Panc1 (cell line): ENCODE measurements at regions not wholly inside any gene's neighbourhood (a gene's known extent, or its start where the extent isn't known, plus 50 kb on each side); places are given as distances from the start of the nearest gene placed in this dataset.

Experiments
- ATAC-seq: fragments of 200-7000 bp; cut with Tn5 transposase; 2 replicates; pipeline ENCODE4 v1.9.1; 2020; ENCODE audit warnings: mild to moderate bottlenecking, moderate library complexity
- BruUV-seq: library from RNA; stranded (reverse); fragments of 400-500 nt; replicated peaks from 2 replicates; lab custom pipeline; 2021; lab: Mats Ljungman, UMichigan
- CTCF ChIA-PET: fragments of 300-600 bp; sonication (Branson Sonifier 250); formaldehyde crosslinking; loops from one replicate; lab custom pipeline; 2022; ENCODE audit warnings: antibody characterized with exemption; lab: Charles Lee
- POLR2A ChIA-PET: fragments of 300-600 bp; sonication (Branson Sonifier 250); formaldehyde crosslinking; loops from one replicate; lab custom pipeline; 2022; ENCODE audit warnings: antibody characterized with exemption; lab: Charles Lee
- DNase-seq: peaks from one replicate; pipeline ENCODE4 v3.0.0-alpha.2; 2010; ENCODE audit warnings: low read depth, low spot score
- H3K27ac ChIP-seq: 2 replicates; pipeline ENCODE4 v1.5.1; 2011; ENCODE audit warnings: mild to moderate bottlenecking, low read length, inconsistent platforms
- H3K27me3 ChIP-seq: fragments of 200-500 bp; sonication (Bioruptor generic); 2 replicates; pipeline ENCODE4 v1.6.0; 2014; ENCODE audit warnings: low read length, inconsistent platforms; ENCODE audit not compliant: control insufficient read depth, insufficient read depth
- H3K36me3 ChIP-seq: fragments of 200-500 bp; sonication (Bioruptor generic); 2 replicates; pipeline ENCODE4 v1.5.1; 2014; ENCODE audit warnings: inconsistent platforms, mild to moderate bottlenecking, low read length, moderate library complexity; ENCODE audit not compliant: control insufficient read depth, insufficient read depth
- H3K4me1 ChIP-seq: 2 replicates; pipeline ENCODE4 v1.5.1; 2011; ENCODE audit warnings: inconsistent platforms, mild to moderate bottlenecking, low read length, moderate library complexity; ENCODE audit not compliant: control insufficient read depth, insufficient read depth
- H3K4me3 ChIP-seq, 2 experiments: 2 replicates each; pipeline ENCODE4 v1.5.1; 2011 to 2012; ENCODE audit warnings: low read depth in 2 of 2, low read length in 2 of 2, mild to moderate bottlenecking in 2 of 2, inconsistent platforms in 1 of 2, moderate library complexity in 1 of 2
- H3K9me3 ChIP-seq: fragments of 200-500 bp; sonication (Bioruptor generic); 2 replicates; pipeline ENCODE4 v1.5.1; 2014; ENCODE audit warnings: low read depth, mild to moderate bottlenecking, inconsistent platforms, low read length, moderate library complexity; ENCODE audit not compliant: control insufficient read depth, insufficient read depth
- CTCF ChIP-seq: fragments of 450-650 bp; IDR thresholded peaks from 2 replicates; pipeline ENCODE4 v1.5.1; 2017; ENCODE audit warnings: mild to moderate bottlenecking
- POLR2AphosphoS5 ChIP-seq: IDR thresholded peaks from 2 replicates; pipeline ENCODE4 v1.6.1; 2012; ENCODE audit warnings: mild to moderate bottlenecking, low read depth, low read length, moderate library complexity
- REST ChIP-seq, 2 experiments: IDR thresholded peaks; 2 replicates each; pipeline ENCODE4 v1.6.1; 2011 to 2012; ENCODE audit warnings: low read depth in 2 of 2, control low read depth in 1 of 2, low read length in 1 of 2, mild to moderate bottlenecking in 1 of 2, moderate library complexity in 1 of 2; ENCODE audit not compliant: insufficient read depth in 1 of 2
- SIN3A ChIP-seq: IDR thresholded peaks from 2 replicates; pipeline ENCODE4 v1.6.1; 2012; ENCODE audit warnings: low read depth, mild to moderate bottlenecking, low read length, moderate library complexity, borderline replicate concordance; ENCODE audit not compliant: insufficient read depth
- TCF7L2 ChIP-seq: IDR thresholded peaks from 2 replicates; pipeline ENCODE4 v1.6.1; 2011; ENCODE audit warnings: mild to moderate bottlenecking, low read depth, low read length, inconsistent platforms
- in situ Hi-C: cut with HindIII; loops from 2 replicates; pipeline ENCODE4 v1.10.0; 2016; ENCODE audit warnings: low sequenced_read_pairs, low pct_unique_long_range_greater_than_20kb
- intact Hi-C: fragments of 100-400 bp; cut with micrococcal nuclease; formaldehyde crosslinking; loops from one replicate; pipeline ENCODE4 v1.10.0; 2022; ENCODE audit not compliant: unreplicated experiment

GRCh38 chr14:71645656-71646055 is 286.6 kb upstream of the RGS6 start:
- peaks cover 3% of the 10 kb centered on the region; the same call in 1 of the 2 replicates for H3K9me3 ChIP-seq
- ATAC-seq: no peak
- no peaks in the 10 kb centered on the region for H3K27me3 ChIP-seq
- POLR2A ChIA-PET: no interaction called here
- CTCF ChIA-PET: no interaction called here
- no peak overlapping the region for H3K4me3 ChIP-seq
- no peaks in the 10 kb centered on the region for H3K4me1 ChIP-seq
- no peak overlapping the region for H3K27ac ChIP-seq
- BruUV-seq: no TSS peak
- H3K36me3 ChIP-seq: no peaks in the 10 kb centered on the region
- in situ Hi-C loops: no loop called here
- TF ChIP-seq CTCF: no peak
- no peak for TF ChIP-seq REST (IDR thresholded peaks at IDR 0.05; ENCODE audit: insufficient read depth in 1 of 2, low read depth in 2 of 2, low read length in 1 of 2)
- TF ChIP-seq POLR2AphosphoS5: no peak
- TF ChIP-seq SIN3A: no peak
- TF ChIP-seq TCF7L2: no peak
- DNase-seq: no peak
- intact Hi-C loops: no loop called here

GRCh38 chr14:71646518-71646917 is 285.7 kb upstream of the RGS6 start:
- CTCF ChIA-PET: no interaction called here
- Histone ChIP-seq H3K27ac (no peak overlapping the region), H3K4me1 (no peaks in the 10 kb centered on the region), H3K36me3 (no peaks in the 10 kb centered on the region), H3K4me3 (no peak overlapping the region), H3K27me3 (no peaks in the 10 kb centered on the region), H3K9me3 (peaks cover 3% of the 10 kb centered on the region; the same call in 1 of the 2 replicates)
- no peak for DNase-seq
- ATAC-seq: no peak
- intact Hi-C loops: no loop called here
- no TSS peak for BruUV-seq
- no peak for TF ChIP-seq REST (IDR thresholded peaks at IDR 0.05; ENCODE audit: insufficient read depth in 1 of 2, low read depth in 2 of 2, low read length in 1 of 2)
- TF ChIP-seq POLR2AphosphoS5: no peak
- TF ChIP-seq TCF7L2: no peak
- TF ChIP-seq SIN3A: no peak
- TF ChIP-seq CTCF: no peak
- POLR2A ChIA-PET: no interaction called here
- in situ Hi-C loops: no loop called here
